Neuronal stem cell (in vitro differentiated cells): ENCODE measurements at regions not wholly inside any gene's neighbourhood (a gene's known extent, or its start where the extent isn't known, plus 50 kb on each side); places are given as distances from the start of the nearest gene placed in this dataset.

Experiments used
- DNase-seq: peaks from one replicate; pipeline ENCODE4 v3.0.0-alpha.2; 2013; ENCODE audit warnings: low spot score
- H2AFZ ChIP-seq: one replicate; pipeline ENCODE4 v1.6.1; 2013; ENCODE audit warnings: mild to moderate bottlenecking, low read length, inconsistent platforms
- H2AK5ac ChIP-seq: 2 replicates; pipeline ENCODE4 v1.6.1; 2013; ENCODE audit warnings: low read depth, mild to moderate bottlenecking, inconsistent platforms, low read length, moderate library complexity, mixed read lengths
- H2BK120ac ChIP-seq: 2 replicates; pipeline ENCODE4 v1.6.1; 2013; ENCODE audit warnings: low read depth, mild to moderate bottlenecking, inconsistent platforms, low read length, moderate library complexity, mixed read lengths
- H2BK12ac ChIP-seq: one replicate; pipeline ENCODE4 v1.6.1; 2013; ENCODE audit warnings: low read length, inconsistent platforms
- H2BK15ac ChIP-seq: 2 replicates; pipeline ENCODE4 v1.6.1; 2013; ENCODE audit warnings: mild to moderate bottlenecking, low read length, inconsistent platforms, mixed read lengths
- H2BK5ac ChIP-seq: one replicate; pipeline ENCODE4 v1.6.1; 2013; ENCODE audit warnings: inconsistent platforms, mild to moderate bottlenecking, low read length, moderate library complexity
- H3K14ac ChIP-seq: one replicate; pipeline ENCODE4 v1.6.1; 2013; ENCODE audit warnings: low read length, inconsistent platforms
- H3K18ac ChIP-seq: 2 replicates; pipeline ENCODE4 v1.6.1; 2013; ENCODE audit warnings: low read length, inconsistent platforms
- H3K23ac ChIP-seq: 2 replicates; pipeline ENCODE4 v1.6.1; 2013; ENCODE audit warnings: low read depth, mild to moderate bottlenecking, mixed read lengths, low read length, inconsistent platforms; ENCODE audit not compliant: poor library complexity
- H3K27ac ChIP-seq: replicated peaks from 3 replicates; pipeline ENCODE4 v1.5.1; 2013; ENCODE audit warnings: low read length, inconsistent platforms
- H3K27me3 ChIP-seq, 3 experiments: 2 replicates each; pipeline ENCODE4 v1.6.1; 2013; ENCODE audit warnings: low read length in 3 of 3, mild to moderate bottlenecking in 2 of 3, inconsistent platforms in 1 of 3, low read depth in 1 of 3, mixed read lengths in 1 of 3, moderate library complexity in 1 of 3; ENCODE audit not compliant: control insufficient read depth in 3 of 3, insufficient read depth in 3 of 3
- H3K36me3 ChIP-seq, 2 donors: replicated peaks in 1 of 2; 2 replicates each; pipeline ENCODE4 v1.6.1; 2013; ENCODE audit warnings: low read length in 2 of 2; ENCODE audit not compliant: control insufficient read depth in 2 of 2, insufficient read depth in 2 of 2
- H3K4ac ChIP-seq: 2 replicates; pipeline ENCODE4 v1.6.1; 2013; ENCODE audit warnings: inconsistent platforms, mild to moderate bottlenecking, low read length, moderate library complexity
- H3K4me1 ChIP-seq, 2 donors: 1 replicate in 1 of 2; 2 replicates in 1 of 2; pipeline ENCODE4 v1.6.1; 2013; ENCODE audit warnings: low read length in 2 of 2, low read depth in 1 of 2; ENCODE audit not compliant: control insufficient read depth in 2 of 2, insufficient read depth in 1 of 2
- H3K4me2 ChIP-seq: one replicate; pipeline ENCODE4 v1.6.1; 2013; ENCODE audit warnings: mild to moderate bottlenecking, low read length, inconsistent platforms; ENCODE audit not compliant: insufficient read depth, poor library complexity, severe bottlenecking
- H3K4me3 ChIP-seq, 2 donors: 2 replicates each; pipeline ENCODE4 v1.5.1; 2013; ENCODE audit warnings: low read length in 2 of 2, mild to moderate bottlenecking in 2 of 2, inconsistent platforms in 1 of 2, moderate library complexity in 1 of 2
- H3K79me1 ChIP-seq: one replicate; pipeline ENCODE4 v1.6.1; 2013; ENCODE audit warnings: low read depth, mild to moderate bottlenecking, inconsistent platforms, low read length, moderate library complexity
- H3K9ac ChIP-seq: one replicate; pipeline ENCODE4 v1.6.1; 2013; ENCODE audit warnings: mild to moderate bottlenecking, low read depth, low read length, inconsistent platforms; ENCODE audit not compliant: poor library complexity
- H3K9me3 ChIP-seq, 2 donors: replicated peaks in 1 of 2; 2 replicates each; pipeline versions ENCODE3 to v1.6.1; 2013; ENCODE audit warnings: low read length in 2 of 2, mild to moderate bottlenecking in 2 of 2, inconsistent platforms in 1 of 2, low read depth in 1 of 2, mixed read lengths in 1 of 2, moderate library complexity in 1 of 2; ENCODE audit not compliant: control insufficient read depth in 2 of 2, insufficient read depth in 1 of 2
- H4K8ac ChIP-seq: one replicate; pipeline ENCODE4 v1.6.1; 2013; ENCODE audit warnings: low read depth, mild to moderate bottlenecking, inconsistent platforms, low read length, moderate library complexity
- H4K91ac ChIP-seq: one replicate; pipeline ENCODE4 v1.6.1; 2013; ENCODE audit warnings: low read length, low read depth, mild to moderate bottlenecking, inconsistent platforms; ENCODE audit not compliant: poor library complexity
- WGBS, 2 donors: extraction: QIAGEN DNeasy Blood & Tissue Kit; methylation state at CpG; one replicate each; pipeline ENCODE4 v1.1.7; 2013; ENCODE audit warnings: missing lambda C conversion rate in 2 of 2, mixed read lengths in 1 of 2; ENCODE audit not compliant: insufficient read length in 2 of 2, insufficient replicate concordance in 1 of 2; ENCODE audit errors: extremely low coverage in 2 of 2; 5-methylcytosine and 5-hydroxymethylcytosine counted together

DNA sequence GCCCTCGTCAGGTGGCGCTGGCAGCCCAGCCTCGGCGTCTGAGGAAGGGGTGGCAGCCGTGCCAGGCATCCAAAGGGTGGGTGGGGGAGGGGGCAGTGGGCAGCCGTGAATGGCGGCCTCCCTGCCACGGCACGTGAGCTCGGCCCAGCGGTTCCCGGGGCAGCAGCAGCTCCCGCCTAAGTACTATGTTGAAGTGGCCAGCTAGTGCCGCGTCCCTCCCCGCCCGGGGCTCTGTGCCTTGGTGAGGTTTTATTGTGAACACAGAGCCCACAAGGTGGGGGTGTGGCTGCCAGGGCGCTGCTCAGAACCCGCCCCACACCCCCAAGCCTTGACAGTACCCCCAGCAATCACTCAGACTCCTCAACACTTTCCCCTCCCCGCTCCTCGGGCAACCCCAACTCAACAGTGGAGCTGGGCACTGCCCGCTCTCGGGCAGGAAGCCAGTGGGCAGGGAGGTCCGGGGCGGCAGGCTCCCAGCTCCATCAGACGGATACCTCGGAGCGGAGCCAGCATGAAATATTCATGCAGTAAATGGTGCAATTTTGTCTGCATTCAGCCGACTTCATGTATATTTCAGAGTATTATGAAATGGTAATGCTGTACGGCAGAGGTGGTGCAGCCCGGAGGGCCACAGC lies 80.4 kb downstream of the ENGASE start:
- H3K4me3 ChIP-seq, result no peak overlapping the region
- no peak overlapping the region for H2AK5ac ChIP-seq
- H3K23ac ChIP-seq, result no peak overlapping the region
- H3K9ac ChIP-seq, result no peak overlapping the region
- H3K4me1 ChIP-seq, result peaks cover 0 to 7% of the 10 kb centered on the region in 2 donors
- H3K27me3 ChIP-seq, result peaks cover 0 to 58% (median 0%) of the 10 kb centered on the region in 3 experiments
- no peak overlapping the region for H3K4me2 ChIP-seq
- no peak overlapping the region for H3K14ac ChIP-seq
- H4K8ac ChIP-seq, result no peak overlapping the region
- H3K36me3 ChIP-seq, result no peaks in the 10 kb centered on the region
- H2BK12ac ChIP-seq, result no peak overlapping the region
- no peak overlapping the region for H3K18ac ChIP-seq
- peak overlapping the region; percentile 37 for H2BK15ac ChIP-seq
- H3K9me3 ChIP-seq, result no peaks in the 10 kb centered on the region
- H3K79me1 ChIP-seq, result no peaks in the 10 kb centered on the region
- H3K4ac ChIP-seq, result no peak overlapping the region
- no peak overlapping the region for H2BK120ac ChIP-seq
- no peak overlapping the region for H3K27ac ChIP-seq
- WGBS, 2 donors, result no CpG with 5 or more reads among the region's 31 CpGs
- H2BK5ac ChIP-seq, result peak overlapping the region; percentile 39
- no peak for DNase-seq
- no peak overlapping the region for H2AFZ ChIP-seq
- H4K91ac ChIP-seq, result no peak overlapping the region

DNA sequence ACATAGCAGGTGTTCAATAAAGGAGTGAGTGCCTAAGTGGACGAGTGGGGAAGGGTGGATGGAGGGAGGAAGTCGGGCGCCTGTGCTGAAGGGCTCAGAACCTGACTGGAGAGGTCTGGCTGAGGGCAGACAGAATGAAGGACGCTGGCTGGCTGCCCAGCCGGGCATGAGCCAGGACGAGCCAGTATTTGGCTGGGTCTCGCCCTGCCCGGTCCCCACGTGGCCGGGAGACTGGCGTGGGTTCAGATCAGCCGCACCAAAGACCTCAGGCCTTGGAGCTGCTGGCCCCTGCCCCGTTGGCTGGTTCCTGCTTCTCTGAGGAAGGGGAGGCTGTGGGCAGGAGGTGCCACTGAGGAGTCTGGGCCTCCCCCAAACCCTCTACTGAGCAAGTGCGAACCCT lies 79.8 kb downstream of the ENGASE start:
- H2BK12ac ChIP-seq, result no peak overlapping the region
- H3K36me3 ChIP-seq, result no peaks in the 10 kb centered on the region
- no peak overlapping the region for H3K4ac ChIP-seq
- no peak overlapping the region for H2AFZ ChIP-seq
- no peak overlapping the region for H2AK5ac ChIP-seq
- WGBS, 2 donors, result no CpG with 5 or more reads among the region's 14 CpGs
- no peak overlapping the region for H4K91ac ChIP-seq
- H3K23ac ChIP-seq, result no peak overlapping the region
- no peak overlapping the region for H3K4me2 ChIP-seq
- peaks cover 0 to 7% of the 10 kb centered on the region in 2 donors for H3K4me1 ChIP-seq
- no peak overlapping the region for H3K4me3 ChIP-seq
- no peak for DNase-seq
- no peaks in the 10 kb centered on the region for H3K79me1 ChIP-seq
- no peak overlapping the region for H3K9ac ChIP-seq
- H3K18ac ChIP-seq, result peak overlapping the region; percentile 60
- no peak overlapping the region for H3K14ac ChIP-seq
- H3K9me3 ChIP-seq, result no peaks in the 10 kb centered on the region
- H2BK120ac ChIP-seq, result no peak overlapping the region
- H2BK5ac ChIP-seq, result no peak overlapping the region
- peaks cover 0 to 53% (median 0%) of the 10 kb centered on the region in 3 experiments for H3K27me3 ChIP-seq
- no peak overlapping the region for H3K27ac ChIP-seq
- peak overlapping the region; percentile 37 for H2BK15ac ChIP-seq
- no peak overlapping the region for H4K8ac ChIP-seq

DNA sequence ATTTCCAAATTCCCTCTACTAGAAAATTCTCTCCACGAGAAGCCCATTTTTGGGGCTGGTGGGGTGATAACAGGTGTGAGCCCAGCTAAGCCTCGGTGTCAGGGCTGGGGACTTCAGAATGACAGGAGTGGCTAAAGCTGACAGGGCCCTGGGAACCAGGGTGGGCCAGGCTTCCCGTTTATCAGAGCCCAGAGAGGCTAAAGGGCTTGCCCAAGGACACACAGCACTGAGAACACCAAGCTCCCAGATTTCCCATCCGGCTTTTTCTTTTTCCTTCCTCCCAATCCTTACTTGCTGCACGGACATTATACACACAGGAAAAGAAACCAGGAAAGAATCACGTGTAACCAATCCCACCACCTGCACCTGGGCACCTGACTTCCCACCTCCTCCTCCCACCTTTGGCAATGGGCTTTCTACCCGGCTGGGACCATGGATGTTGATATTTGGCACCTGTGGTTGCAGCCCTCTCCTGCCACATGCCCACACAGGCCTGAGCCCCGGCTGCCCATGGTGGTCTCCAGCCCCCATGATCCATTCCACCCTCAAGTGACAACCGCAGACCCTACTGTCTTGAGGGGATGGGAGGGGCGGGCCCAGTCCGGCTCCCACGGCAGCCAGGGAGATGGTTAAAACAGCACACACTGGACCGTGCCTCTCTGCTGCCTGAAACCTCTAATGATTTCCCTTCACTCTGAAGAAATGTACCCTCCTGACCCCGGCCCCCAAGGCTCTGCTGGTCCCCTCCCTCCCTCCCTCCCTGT lies 78.9 kb downstream of the ENGASE start:
- H4K91ac ChIP-seq, result no peak overlapping the region
- H3K23ac ChIP-seq, result no peak overlapping the region
- no peak overlapping the region for H2BK12ac ChIP-seq
- peak overlapping the region; percentile 25 for H3K18ac ChIP-seq
- H3K4ac ChIP-seq, result no peak overlapping the region
- no peak overlapping the region for H2BK15ac ChIP-seq
- no peak overlapping the region for H2AK5ac ChIP-seq
- H2BK5ac ChIP-seq, result no peak overlapping the region
- no peaks in the 10 kb centered on the region for H3K36me3 ChIP-seq
- no peak overlapping the region for H3K9ac ChIP-seq
- WGBS, 2 donors, result no CpG with 5 or more reads among the region's 14 CpGs
- H3K4me2 ChIP-seq, result no peak overlapping the region
- H3K79me1 ChIP-seq, result no peaks in the 10 kb centered on the region
- H2AFZ ChIP-seq, result no peak overlapping the region
- H3K9me3 ChIP-seq, result no peaks in the 10 kb centered on the region
- H3K27ac ChIP-seq, result no peak overlapping the region
- peaks cover 0 to 7% of the 10 kb centered on the region in 2 donors for H3K4me1 ChIP-seq
- no peak for DNase-seq
- H3K27me3 ChIP-seq, result peaks cover 0 to 44% (median 0%) of the 10 kb centered on the region in 3 experiments
- no peak overlapping the region for H4K8ac ChIP-seq
- H3K4me3 ChIP-seq, result no peak overlapping the region
- H3K14ac ChIP-seq, result no peak overlapping the region
- H2BK120ac ChIP-seq, result peak overlapping the region; percentile 93

DNA sequence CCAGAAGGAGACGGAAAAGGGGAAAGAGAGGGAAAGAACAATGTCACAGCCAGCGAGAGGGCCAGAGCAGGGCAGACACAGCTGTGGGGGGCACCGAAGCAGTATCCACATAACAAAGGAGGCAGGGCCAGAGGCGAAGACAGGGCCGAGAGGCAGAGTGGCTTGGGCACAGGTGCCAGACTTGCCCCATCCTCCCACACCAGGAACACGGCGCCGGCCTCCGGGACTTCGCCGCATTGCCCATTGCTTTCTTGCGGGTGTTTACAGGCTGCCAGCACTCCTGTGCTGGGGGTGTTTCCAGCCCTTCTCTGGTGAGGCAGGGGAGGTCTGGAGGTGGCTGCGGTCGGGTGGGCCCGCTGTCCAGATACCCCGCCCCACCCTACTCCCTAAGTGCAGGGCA lies 78.0 kb downstream of the ENGASE start:
- peak overlapping the region; percentile 29 for H2AFZ ChIP-seq
- H3K4me3 ChIP-seq, result no peak overlapping the region
- H2BK5ac ChIP-seq, result no peak overlapping the region
- peak overlapping the region; percentile 93 for H2BK120ac ChIP-seq
- H3K9ac ChIP-seq, result no peak overlapping the region
- no peaks in the 10 kb centered on the region for H3K36me3 ChIP-seq
- no peaks in the 10 kb centered on the region for H3K9me3 ChIP-seq
- peak overlapping the region; percentile 59 for H3K23ac ChIP-seq
- peak overlapping the region; percentile 93 for H3K18ac ChIP-seq
- H4K8ac ChIP-seq, result no peak overlapping the region
- no CpG with 5 or more reads among the region's 16 CpGs for WGBS, 2 donors
- peaks cover 0 to 43% (median 0%) of the 10 kb centered on the region in 3 experiments for H3K27me3 ChIP-seq
- H3K4me1 ChIP-seq, result peaks cover 0 to 7% of the 10 kb centered on the region in 2 donors
- no peak overlapping the region for H3K27ac ChIP-seq
- no peak for DNase-seq
- no peak overlapping the region for H4K91ac ChIP-seq
- H3K4me2 ChIP-seq, result no peak overlapping the region
- H2BK12ac ChIP-seq, result no peak overlapping the region
- H2BK15ac ChIP-seq, result peak overlapping the region; percentile 96
- H3K79me1 ChIP-seq, result no peaks in the 10 kb centered on the region
- peak overlapping the region; percentile 75 for H3K14ac ChIP-seq
- H2AK5ac ChIP-seq, result peak overlapping the region; percentile 93
- no peak overlapping the region for H3K4ac ChIP-seq
